Nephron progenitor cell (in vitro differentiated cells): ENCODE measurements at regions not wholly inside any gene's neighbourhood (a gene's known extent, or its start where the extent isn't known, plus 50 kb on each side); places are given as distances from the start of the nearest gene placed in this dataset.

Experiments used
- DNase-seq: peaks from one replicate; pipeline ENCODE4 v3.0.0; 2021
- H3K27ac Mint-ChIP-seq: 2 replicates; pipeline ENCODE4 v1.8.0; 2021; ENCODE audit warnings: mild to moderate bottlenecking, moderate library complexity, mixed read lengths
- H3K27me3 Mint-ChIP-seq: 2 replicates; pipeline ENCODE4 v1.8.0; 2021; ENCODE audit warnings: mild to moderate bottlenecking, low read depth, mixed read lengths; ENCODE audit not compliant: poor library complexity
- H3K36me3 Mint-ChIP-seq: 2 replicates; pipeline ENCODE4 v1.8.0; 2021; ENCODE audit warnings: low read depth, mixed read lengths
- H3K4me1 Mint-ChIP-seq: 2 replicates; pipeline ENCODE4 v1.8.0; 2021; ENCODE audit warnings: mixed read lengths
- H3K4me3 Mint-ChIP-seq: 2 replicates; pipeline ENCODE4 v1.8.0; 2021; ENCODE audit warnings: mild to moderate bottlenecking, moderate library complexity, mixed read lengths
- H3K9me3 Mint-ChIP-seq: 2 replicates; pipeline ENCODE4 v1.8.0; 2021; ENCODE audit warnings: mild to moderate bottlenecking, moderate library complexity, mixed read lengths
- CTCF ChIP-seq: fragments of 200-600 bp; sonication (generic); IDR thresholded peaks from 2 replicates; pipeline ENCODE4 v1.5.0; 2021; ENCODE audit warnings: antibody characterized with exemption

- no peaks in the 10 kb centered on the region for H3K36me3 Mint-ChIP-seq
- no peaks in the 10 kb centered on the region for H3K9me3 Mint-ChIP-seq
- no peak for DNase-seq
- no peaks in the 10 kb centered on the region for H3K4me1 Mint-ChIP-seq
- no peak for TF ChIP-seq CTCF
- no peaks in the 10 kb centered on the region for H3K27me3 Mint-ChIP-seq
- no peak overlapping the region for H3K4me3 Mint-ChIP-seq
- no peak overlapping the region for H3K27ac Mint-ChIP-seq
Observed at GRCh38 chr14:49196327-49196726, 389.9 kb downstream of the RPS29 start.

GRCh38 chr14:49194067-49194466, 392.1 kb downstream of the RPS29 start:
- no peak overlapping the region for H3K4me3 Mint-ChIP-seq
- peaks cover 11% of the 10 kb centered on the region for H3K4me1 Mint-ChIP-seq
- TF ChIP-seq CTCF = no peak
- H3K27me3 Mint-ChIP-seq = no peaks in the 10 kb centered on the region
- no peaks in the 10 kb centered on the region for H3K36me3 Mint-ChIP-seq
- H3K27ac Mint-ChIP-seq = no peak overlapping the region
- DNase-seq = no peak
- no peaks in the 10 kb centered on the region for H3K9me3 Mint-ChIP-seq

GRCh38 chr14:49193332-49194065, 392.7 kb downstream of the RPS29 start:
- Mint-ChIP-seq H3K27ac (no peak overlapping the region), H3K9me3 (no peaks in the 10 kb centered on the region)

GRCh38 chr14:49191380-49191779, 394.8 kb downstream of the RPS29 start:
- H3K4me1 Mint-ChIP-seq = peaks cover 14% of the 10 kb centered on the region
- H3K36me3 Mint-ChIP-seq = no peaks in the 10 kb centered on the region
- H3K4me3 Mint-ChIP-seq = no peak overlapping the region
- no peak for TF ChIP-seq CTCF
- DNase-seq = no peak
- no peak overlapping the region for H3K27ac Mint-ChIP-seq
- peaks cover 5% of the 10 kb centered on the region for H3K9me3 Mint-ChIP-seq
- no peaks in the 10 kb centered on the region for H3K27me3 Mint-ChIP-seq

More at GRCh38 chr14:49193332-49194065, 392.7 kb downstream of the RPS29 start:
- no peak for DNase-seq
- no peaks in the 10 kb centered on the region for H3K27me3 Mint-ChIP-seq
- no peak overlapping the region for H3K4me3 Mint-ChIP-seq
- no peak for TF ChIP-seq CTCF
- H3K36me3 Mint-ChIP-seq = no peaks in the 10 kb centered on the region
- H3K4me1 Mint-ChIP-seq = peaks cover 14% of the 10 kb centered on the region

GRCh38 chr14:49189375-49189774, 396.8 kb downstream of the RPS29 start:
- H3K27ac Mint-ChIP-seq = no peak overlapping the region
- TF ChIP-seq CTCF = no peak
- H3K9me3 Mint-ChIP-seq = peaks cover 5% of the 10 kb centered on the region
- DNase-seq = no peak
- H3K4me1 Mint-ChIP-seq = peaks cover 14% of the 10 kb centered on the region
- H3K27me3 Mint-ChIP-seq = no peaks in the 10 kb centered on the region
- H3K4me3 Mint-ChIP-seq = no peak overlapping the region
- H3K36me3 Mint-ChIP-seq = no peaks in the 10 kb centered on the region

- Mint-ChIP-seq H3K27ac (no peak overlapping the region), H3K36me3 (no peaks in the 10 kb centered on the region), H3K4me3 (no peak overlapping the region), H3K4me1 (peaks cover 14% of the 10 kb centered on the region), H3K27me3 (no peaks in the 10 kb centered on the region), H3K9me3 (peaks cover 11% of the 10 kb centered on the region)
- no peak for DNase-seq
- TF ChIP-seq CTCF = no peak
Observed at GRCh38 chr14:49187799-49188198, 398.4 kb downstream of the RPS29 start.
